ENCODE measurements at regions not wholly inside any gene's neighbourhood (a gene's known extent, or its start where the extent isn't known, plus 50 kb on each side); places are given as distances from the start of the nearest gene placed in this dataset.

- no peak for DNase-seq (ENCODE audit: low spot score in 2 of 2)
- Histone ChIP-seq H3K4me3 (no peak overlapping the region), H3K36me3 (no peaks in the 10 kb centered on the region), H3K27ac (no peak overlapping the region), H3K27me3 (no peaks in the 10 kb centered on the region), H3K9me3 (no peaks in the 10 kb centered on the region), H3K4me1 (no peaks in the 10 kb centered on the region)
- TF ChIP-seq POLR2A (IDR thresholded peaks at IDR 0.05) = no peak
- TF ChIP-seq POLR2AphosphoS5 (IDR thresholded peaks at IDR 0.05) = no peak
- TF ChIP-seq, protein P1, sequence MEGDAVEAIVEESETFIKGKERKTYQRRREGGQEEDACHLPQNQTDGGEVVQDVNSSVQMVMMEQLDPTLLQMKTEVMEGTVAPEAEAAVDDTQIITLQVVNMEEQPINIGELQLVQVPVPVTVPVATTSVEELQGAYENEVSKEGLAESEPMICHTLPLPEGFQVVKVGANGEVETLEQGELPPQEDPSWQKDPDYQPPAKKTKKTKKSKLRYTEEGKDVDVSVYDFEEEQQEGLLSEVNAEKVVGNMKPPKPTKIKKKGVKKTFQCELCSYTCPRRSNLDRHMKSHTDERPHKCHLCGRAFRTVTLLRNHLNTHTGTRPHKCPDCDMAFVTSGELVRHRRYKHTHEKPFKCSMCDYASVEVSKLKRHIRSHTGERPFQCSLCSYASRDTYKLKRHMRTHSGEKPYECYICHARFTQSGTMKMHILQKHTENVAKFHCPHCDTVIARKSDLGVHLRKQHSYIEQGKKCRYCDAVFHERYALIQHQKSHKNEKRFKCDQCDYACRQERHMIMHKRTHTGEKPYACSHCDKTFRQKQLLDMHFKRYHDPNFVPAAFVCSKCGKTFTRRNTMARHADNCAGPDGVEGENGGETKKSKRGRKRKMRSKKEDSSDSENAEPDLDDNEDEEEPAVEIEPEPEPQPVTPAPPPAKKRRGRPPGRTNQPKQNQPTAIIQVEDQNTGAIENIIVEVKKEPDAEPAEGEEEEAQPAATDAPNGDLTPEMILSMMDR (IDR thresholded peaks at IDR 0.05) = no peak
- TF ChIP-seq EP300 (IDR thresholded peaks at IDR 0.05) = no peak
- 65% methylated on average over 2 of the region's 2 CpGs for WGBS
Measured at GRCh38 chr21:16154951-16155635, 425.3 kb downstream of the USP25 start.

DNA sequence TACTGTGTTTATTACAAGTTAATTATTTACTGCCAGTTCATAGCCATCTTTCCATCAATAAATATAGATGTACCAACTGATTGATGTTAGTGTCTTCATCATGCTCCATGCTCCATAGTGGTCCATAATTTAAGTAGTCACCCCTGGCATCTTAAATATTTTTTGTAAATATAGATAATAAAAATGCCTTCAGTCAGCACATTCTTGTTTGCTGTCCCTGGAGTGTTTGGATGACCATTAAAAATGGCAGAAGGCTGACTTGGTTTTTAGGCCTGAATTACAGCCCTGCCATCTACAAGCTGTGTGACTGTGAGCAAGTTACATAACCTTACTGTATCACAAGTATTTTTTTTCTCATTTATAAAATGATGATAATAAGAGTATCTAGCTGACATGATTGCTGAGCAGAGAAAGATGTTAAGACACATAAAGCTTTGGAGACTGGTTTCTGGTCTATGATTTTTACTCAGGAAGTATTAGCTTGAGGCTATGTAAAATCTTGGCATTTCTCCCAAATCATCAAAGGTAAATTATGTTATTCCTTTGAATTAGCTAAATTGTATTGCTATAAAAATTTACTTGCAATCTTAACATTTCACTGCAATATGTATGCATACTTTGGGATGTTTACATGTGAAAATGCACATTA, 427.2 kb downstream of the USP25 start:
- Histone ChIP-seq H3K4me3 (no peak overlapping the region), H3K27me3 (no peaks in the 10 kb centered on the region), H3K9me3 (no peaks in the 10 kb centered on the region), H3K36me3 (no peaks in the 10 kb centered on the region), H3K27ac (no peak overlapping the region), H3K4me1 (no peaks in the 10 kb centered on the region)
- TF ChIP-seq POLR2A (IDR thresholded peaks at IDR 0.05) = no peak
- TF ChIP-seq, protein P1 (IDR thresholded peaks at IDR 0.05) = no peak
- TF ChIP-seq EP300 (IDR thresholded peaks at IDR 0.05) = no peak
- TF ChIP-seq POLR2AphosphoS5 (IDR thresholded peaks at IDR 0.05) = no peak
- no peak for DNase-seq (ENCODE audit: low spot score in 2 of 2)

- H3K4me3 ChIP-seq = no peak overlapping the region
- H3K9me3 ChIP-seq = no peaks in the 10 kb centered on the region
- TF ChIP-seq, protein P1 (IDR thresholded peaks at IDR 0.05) = no peak
- no peak for TF ChIP-seq EP300 (IDR thresholded peaks at IDR 0.05)
- TF ChIP-seq POLR2A (IDR thresholded peaks at IDR 0.05) = no peak
- no peak for TF ChIP-seq POLR2AphosphoS5 (IDR thresholded peaks at IDR 0.05)
- no peaks in the 10 kb centered on the region for H3K4me1 ChIP-seq
- H3K27me3 ChIP-seq = no peaks in the 10 kb centered on the region
- no peaks in the 10 kb centered on the region for H3K36me3 ChIP-seq
- no peak for DNase-seq (ENCODE audit: low spot score in 2 of 2)
- no peak overlapping the region for H3K27ac ChIP-seq
- 79% methylated on average over 5 of the region's 5 CpGs for WGBS
Measured at GRCh38 chr21:16159213-16159970, 429.6 kb downstream of the USP25 start.

- Histone ChIP-seq H3K4me3 (no peak overlapping the region), H3K36me3 (no peaks in the 10 kb centered on the region), H3K4me1 (no peaks in the 10 kb centered on the region), H3K27ac (no peak overlapping the region), H3K27me3 (no peaks in the 10 kb centered on the region), H3K9me3 (no peaks in the 10 kb centered on the region)
- 81% methylated on average over 2 of the region's 2 CpGs for WGBS
- TF ChIP-seq POLR2AphosphoS5 (IDR thresholded peaks at IDR 0.05) = no peak
- TF ChIP-seq, protein P1 (IDR thresholded peaks at IDR 0.05) = no peak
- no peak for TF ChIP-seq EP300 (IDR thresholded peaks at IDR 0.05)
- no peak for TF ChIP-seq POLR2A (IDR thresholded peaks at IDR 0.05)
- no peak for DNase-seq (ENCODE audit: low spot score in 2 of 2)
Measured at GRCh38 chr21:16159971-16160350, 430.2 kb downstream of the USP25 start.

- no peaks in the 10 kb centered on the region for H3K27me3 ChIP-seq
- 75% methylated on average over 2 of the region's 2 CpGs for WGBS
- H3K36me3 ChIP-seq = no peaks in the 10 kb centered on the region
- no peaks in the 10 kb centered on the region for H3K4me1 ChIP-seq
- H3K9me3 ChIP-seq = no peaks in the 10 kb centered on the region
- no peak overlapping the region for H3K4me3 ChIP-seq
- H3K27ac ChIP-seq = no peak overlapping the region
- TF ChIP-seq, protein P1 (IDR thresholded peaks at IDR 0.05) = no peak
- TF ChIP-seq POLR2A (IDR thresholded peaks at IDR 0.05) (no peak), POLR2AphosphoS5 (IDR thresholded peaks at IDR 0.05) (no peak), EP300 (IDR thresholded peaks at IDR 0.05) (no peak)
- no peak for DNase-seq (ENCODE audit: low spot score in 2 of 2)
Measured at GRCh38 chr21:16162953-16163352, 433.2 kb downstream of the USP25 start.

Measured in suprapubic skin (tissue), 4 donors.